ENCODE measurements at regions not wholly inside any gene's neighbourhood (a gene's known extent, or its start where the extent isn't known, plus 50 kb on each side); places are given as distances from the start of the nearest gene placed in this dataset.
"Not testable (repeated sequence)": the region's sequence is repeated elsewhere in the genome, so short reads cannot be mapped to it uniquely, and the experiment has no call there.

DNA sequence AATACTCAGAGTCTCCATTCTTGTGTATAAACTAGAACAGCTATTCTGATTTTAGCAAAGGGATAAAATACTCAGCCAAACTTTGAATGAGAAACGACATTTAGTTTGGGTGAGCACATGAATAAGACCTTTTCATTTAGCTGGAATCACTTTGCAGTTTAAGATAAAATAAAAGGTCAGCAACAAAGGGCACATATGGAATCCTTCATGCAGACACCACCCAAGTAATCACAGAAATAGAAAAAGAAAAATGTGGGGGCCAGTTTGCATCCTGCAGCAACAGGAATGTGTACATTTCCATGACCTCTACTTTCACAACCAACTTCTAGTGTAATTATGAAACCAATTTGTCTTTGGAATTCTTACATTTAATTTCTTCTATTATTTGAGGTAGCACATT, 1637.4 kb downstream of the PCDH9 start:
- DNase-seq, result no peak
- intact Hi-C loops (cut with DNase I, micrococcal nuclease), result no loop called here
- no peaks in the 10 kb centered on the region for H3K36me3 ChIP-seq (ENCODE audit: low read depth)
- TF ChIP-seq, protein P1, sequence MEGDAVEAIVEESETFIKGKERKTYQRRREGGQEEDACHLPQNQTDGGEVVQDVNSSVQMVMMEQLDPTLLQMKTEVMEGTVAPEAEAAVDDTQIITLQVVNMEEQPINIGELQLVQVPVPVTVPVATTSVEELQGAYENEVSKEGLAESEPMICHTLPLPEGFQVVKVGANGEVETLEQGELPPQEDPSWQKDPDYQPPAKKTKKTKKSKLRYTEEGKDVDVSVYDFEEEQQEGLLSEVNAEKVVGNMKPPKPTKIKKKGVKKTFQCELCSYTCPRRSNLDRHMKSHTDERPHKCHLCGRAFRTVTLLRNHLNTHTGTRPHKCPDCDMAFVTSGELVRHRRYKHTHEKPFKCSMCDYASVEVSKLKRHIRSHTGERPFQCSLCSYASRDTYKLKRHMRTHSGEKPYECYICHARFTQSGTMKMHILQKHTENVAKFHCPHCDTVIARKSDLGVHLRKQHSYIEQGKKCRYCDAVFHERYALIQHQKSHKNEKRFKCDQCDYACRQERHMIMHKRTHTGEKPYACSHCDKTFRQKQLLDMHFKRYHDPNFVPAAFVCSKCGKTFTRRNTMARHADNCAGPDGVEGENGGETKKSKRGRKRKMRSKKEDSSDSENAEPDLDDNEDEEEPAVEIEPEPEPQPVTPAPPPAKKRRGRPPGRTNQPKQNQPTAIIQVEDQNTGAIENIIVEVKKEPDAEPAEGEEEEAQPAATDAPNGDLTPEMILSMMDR (IDR thresholded peaks at IDR 0.05), result no peak
- no peaks in the 10 kb centered on the region for H3K4me1 ChIP-seq (ENCODE audit: low read depth)
- no peak overlapping the region for H3K4me3 ChIP-seq
- ATAC-seq, result no peak
- H3K9me3 ChIP-seq, result peaks cover 11% of the 10 kb centered on the region

DNA sequence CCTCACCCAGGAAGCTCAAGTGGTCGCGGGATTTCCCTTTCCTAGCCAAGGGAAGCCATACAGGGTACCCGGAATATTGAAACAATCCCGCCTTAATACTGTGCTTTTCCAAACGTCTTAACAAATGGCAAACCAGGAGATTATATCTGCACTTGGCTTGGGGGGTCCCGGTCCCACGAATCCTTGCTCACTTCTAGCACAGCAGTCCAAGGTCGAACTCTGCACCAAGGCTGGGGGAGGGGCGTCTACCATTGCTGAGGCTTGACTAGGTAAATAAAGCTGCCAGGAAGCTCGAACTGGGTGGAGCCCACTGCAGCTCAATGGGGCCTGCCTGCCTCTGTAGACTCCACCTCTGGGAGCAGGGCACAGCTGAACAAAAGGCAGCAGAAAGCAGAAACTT, 1644.8 kb downstream of the PCDH9 start:
- H3K4me1 ChIP-seq (ENCODE audit: low read depth), result no peaks in the 10 kb centered on the region
- no peak overlapping the region for H3K4me3 ChIP-seq
- peaks cover 36% of the 10 kb centered on the region for H3K9me3 ChIP-seq
- no peak for ATAC-seq
- DNase-seq, result peak in 1 of 3 donors; percentile 16
- TF ChIP-seq, protein P1 (IDR thresholded peaks at IDR 0.05), result no peak
- intact Hi-C loops (cut with DNase I, micrococcal nuclease), result no loop called here
- no peaks in the 10 kb centered on the region for H3K36me3 ChIP-seq (ENCODE audit: low read depth)

DNA sequence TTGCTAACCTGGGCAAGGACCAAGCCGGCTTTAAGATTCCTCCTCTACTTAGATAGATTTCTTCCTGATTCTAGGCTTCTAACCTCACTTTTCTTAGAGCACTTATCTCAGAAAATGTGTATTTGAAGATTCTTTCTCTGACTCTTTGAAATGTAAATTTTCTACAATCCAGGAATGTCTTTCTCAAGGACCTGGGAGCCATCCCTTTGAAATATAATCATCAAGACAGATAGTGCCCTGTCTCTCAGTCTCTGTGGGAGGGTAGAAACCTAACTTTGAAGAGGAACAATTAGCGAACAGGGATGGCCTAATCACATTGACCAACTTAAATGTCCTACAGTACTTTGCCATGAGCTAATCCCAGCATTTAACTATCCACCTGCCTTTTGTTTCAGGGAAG, 1646.0 kb downstream of the PCDH9 start:
- intact Hi-C loops (cut with DNase I, micrococcal nuclease), result no loop called here
- no peak for ATAC-seq

DNA sequence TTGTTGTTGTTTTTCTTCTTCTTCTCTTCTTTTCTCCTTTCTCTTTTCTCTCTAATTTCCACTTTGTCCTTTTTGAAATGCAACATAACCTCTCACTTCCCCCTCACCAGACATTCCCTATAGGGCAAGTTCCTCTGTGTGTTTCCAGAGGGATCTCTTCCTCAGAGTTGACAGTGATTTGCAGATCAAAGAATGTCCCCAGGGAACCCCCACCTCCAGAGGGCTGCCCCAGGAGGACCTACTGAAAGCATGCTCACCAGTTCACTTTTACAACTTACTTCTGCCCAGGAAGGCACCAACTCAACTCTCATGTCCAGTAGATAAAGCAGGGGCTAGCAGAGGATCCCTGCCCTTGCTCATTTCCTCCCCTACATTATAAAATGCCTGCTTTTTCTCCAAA, 1648.0 kb downstream of the PCDH9 start:
- intact Hi-C loops (cut with DNase I, micrococcal nuclease), result no loop called here
- H3K36me3 ChIP-seq (ENCODE audit: low read depth), result no peaks in the 10 kb centered on the region
- TF ChIP-seq, protein P1 (IDR thresholded peaks at IDR 0.05), result no peak
- no peak for DNase-seq
- no peaks in the 10 kb centered on the region for H3K4me1 ChIP-seq (ENCODE audit: low read depth)
- ATAC-seq, result no peak
- H3K9me3 ChIP-seq, result peaks cover 29% of the 10 kb centered on the region
- H3K4me3 ChIP-seq, result no peak overlapping the region

More for the DNA sequence above, 1646.0 kb downstream of the PCDH9 start:
- H3K9me3 ChIP-seq, result peaks cover 31% of the 10 kb centered on the region
- no peak overlapping the region for H3K4me3 ChIP-seq
- DNase-seq, result no peak
- H3K4me1 ChIP-seq (ENCODE audit: low read depth), result no peaks in the 10 kb centered on the region
- TF ChIP-seq, protein P1 (IDR thresholded peaks at IDR 0.05), result no peak
- H3K36me3 ChIP-seq (ENCODE audit: low read depth), result no peaks in the 10 kb centered on the region

DNA sequence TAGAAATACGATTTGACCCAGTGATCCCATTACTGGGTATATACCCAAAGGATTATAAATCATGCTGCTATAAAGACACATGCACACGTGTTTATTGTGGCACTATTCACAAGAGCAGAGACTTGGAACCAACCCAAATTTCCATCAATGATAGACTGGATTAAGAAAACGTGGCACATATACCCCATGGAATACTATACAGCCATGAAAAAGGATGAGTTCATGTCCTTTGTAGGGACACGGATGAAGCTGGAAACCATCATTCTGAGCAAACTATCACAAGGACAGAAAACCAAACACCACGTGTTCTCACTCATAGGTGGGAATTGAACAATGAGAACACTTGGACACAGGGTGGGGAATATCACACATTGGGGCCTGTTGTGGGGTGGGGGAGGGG, 1665.6 kb downstream of the PCDH9 start:
- ATAC-seq; H3K4me3 ChIP-seq; DNase-seq; H3K36me3 ChIP-seq (ENCODE audit: low read depth); H3K4me1 ChIP-seq (ENCODE audit: low read depth); intact Hi-C loops (cut with DNase I, micrococcal nuclease): not testable (repeated sequence)
- peaks cover 34% of the 10 kb centered on the region for H3K9me3 ChIP-seq

DNA sequence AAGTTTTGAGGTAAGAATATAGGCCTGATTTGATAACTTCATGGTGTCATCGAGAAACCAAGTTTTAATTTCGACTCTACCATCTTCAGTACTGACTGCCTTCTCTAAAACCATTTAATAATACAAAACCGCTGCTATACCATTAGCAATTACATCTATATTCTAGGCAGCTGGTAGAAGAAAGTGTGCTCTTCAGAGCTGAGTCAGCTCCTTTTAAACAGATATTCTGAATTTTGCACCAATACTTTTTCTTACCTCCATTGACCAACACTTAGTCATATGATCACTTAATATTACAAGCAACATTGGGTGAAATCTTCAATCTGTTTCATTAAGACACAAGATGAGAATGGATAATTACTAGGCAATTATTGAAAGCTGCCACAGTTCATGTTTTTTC, 1667.8 kb downstream of the PCDH9 start:
- H3K9me3 ChIP-seq, result peaks cover 31% of the 10 kb centered on the region
- DNase-seq (no peak), ATAC-seq (no peak)
- intact Hi-C loops (cut with DNase I, micrococcal nuclease), result no loop called here
- no peak overlapping the region for H3K4me3 ChIP-seq
- no peaks in the 10 kb centered on the region for H3K36me3 ChIP-seq (ENCODE audit: low read depth)
- TF ChIP-seq, protein P1 (IDR thresholded peaks at IDR 0.05), result no peak
- no peaks in the 10 kb centered on the region for H3K4me1 ChIP-seq (ENCODE audit: low read depth)

Measured in mucosa of descending colon (tissue), 3 donors.